NB4 (cell line): ENCODE measurements at regions not wholly inside any gene's neighbourhood (a gene's known extent, or its start where the extent isn't known, plus 50 kb on each side); places are given as distances from the start of the nearest gene placed in this dataset.

ENCODE experiments used
- CTCF ChIP-seq: IDR thresholded peaks from one replicate; pipeline ENCODE4 v1.5.1; 2012; ENCODE audit warnings: low read depth, low read length
- MAX ChIP-seq: IDR thresholded peaks from 2 replicates; pipeline ENCODE4 v1.6.1; 2011; ENCODE audit warnings: low read depth, low read length
- MYC ChIP-seq: IDR thresholded peaks from 2 replicates; pipeline ENCODE4 v1.6.1; 2011; ENCODE audit warnings: low read depth, low read length
- POLR2A ChIP-seq: IDR thresholded peaks from 2 replicates; pipeline ENCODE4 v1.6.1; 2011; ENCODE audit warnings: mild to moderate bottlenecking; ENCODE audit not compliant: insufficient read length; ENCODE audit errors: extremely low read depth

- TF ChIP-seq CTCF (no peak), POLR2A (no peak), MAX (no peak), MYC (no peak)
These were observed 518.5 kb downstream of the SOX5 start for GRCh38 chr12:23431006-23431405.
